PC-9 (cell line): ENCODE measurements at regions not wholly inside any gene's neighbourhood (a gene's known extent, or its start where the extent isn't known, plus 50 kb on each side); places are given as distances from the start of the nearest gene placed in this dataset.
"Not testable (repeated sequence)": the region's sequence is repeated elsewhere in the genome, so short reads cannot be mapped to it uniquely, and the experiment has no call there.

Experiments used
- BruUV-seq: library from RNA; stranded (reverse); fragments of 400-500 nt; replicated peaks from 2 replicates; lab custom pipeline; 2021; lab: Mats Ljungman, UMichigan
- CTCF ChIA-PET: fragments of 300-600 bp; sonication (Branson Sonifier 250); formaldehyde crosslinking; loops from one replicate; lab custom pipeline; 2022; ENCODE audit warnings: antibody characterized with exemption; lab: Charles Lee
- POLR2A ChIA-PET: fragments of 300-600 bp; sonication (Branson Sonifier 250); formaldehyde crosslinking; loops from one replicate; lab custom pipeline; 2022; ENCODE audit warnings: antibody characterized with exemption; ENCODE audit not compliant: unreplicated experiment; lab: Charles Lee
- DNase-seq, 2 experiments: peaks; one replicate each; pipeline versions ENCODE4 v3.0.0 to v3.0.0-alpha.2; 2015 to 2022; ENCODE audit warnings: mixed read lengths in 1 of 2
- H2AFZ ChIP-seq: fragments of 200-600 bp; sonication (generic); 2 replicates; pipeline ENCODE4 v1.8.1; 2017; ENCODE audit warnings: antibody characterized with exemption
- H3F3A ChIP-seq: fragments of 200-600 bp; sonication (generic); 2 replicates; pipeline ENCODE4 v1.8.1; 2017; ENCODE audit warnings: antibody characterized with exemption, mild to moderate bottlenecking, low read depth; ENCODE audit not compliant: insufficient read depth
- H3K27ac ChIP-seq: fragments of 200-600 bp; sonication (generic); 2 replicates; pipeline ENCODE4 v1.6.1; 2016; ENCODE audit warnings: mixed run types
- H3K27me3 ChIP-seq: fragments of 200-600 bp; sonication (generic); 2 replicates; pipeline ENCODE4 v1.6.1; 2016; ENCODE audit warnings: low read depth, mixed run types; ENCODE audit not compliant: insufficient read depth
- H3K36me3 ChIP-seq: fragments of 200-600 bp; sonication (generic); 2 replicates; pipeline ENCODE4 v1.6.1; 2016; ENCODE audit warnings: low read depth, mixed run types
- H3K4me1 ChIP-seq: fragments of 200-600 bp; sonication (generic); replicated peaks from 2 replicates; pipeline ENCODE4 v1.6.1; 2016; ENCODE audit warnings: mixed run types; ENCODE audit not compliant: insufficient read depth
- H3K4me2 ChIP-seq: fragments of 200-600 bp; sonication (generic); 2 replicates; pipeline ENCODE4 v1.6.1; 2017; ENCODE audit warnings: mixed run types
- H3K4me3 ChIP-seq: fragments of 200-600 bp; sonication (generic); 2 replicates; pipeline ENCODE4 v1.6.1; 2016; ENCODE audit warnings: mixed run types
- H3K79me2 ChIP-seq: fragments of 200-600 bp; sonication (generic); 2 replicates; pipeline ENCODE4 v1.6.1; 2017; ENCODE audit warnings: low read depth, mixed run types
- H3K9me2 ChIP-seq: fragments of 200-600 bp; sonication (generic); 2 replicates; pipeline ENCODE4 v1.8.1; 2017; ENCODE audit warnings: mild to moderate bottlenecking; ENCODE audit not compliant: insufficient read depth
- H3K9me3 ChIP-seq: fragments of 200-600 bp; sonication (generic); 2 replicates; pipeline ENCODE4 v1.8.1; 2016; ENCODE audit warnings: low read depth; ENCODE audit not compliant: insufficient read depth
- H4K20me1 ChIP-seq: fragments of 200-600 bp; sonication (generic); 2 replicates; pipeline ENCODE4 v1.8.1; 2017; ENCODE audit not compliant: insufficient read depth
- CTCF ChIP-seq: fragments of 200-600 bp; sonication (generic); conservative IDR thresholded peaks from 2 replicates; pipeline ENCODE4 v1.6.1; 2017; ENCODE audit warnings: mixed run types, antibody characterized with exemption, mild to moderate bottlenecking, moderate library complexity
- EZH2 ChIP-seq: fragments of 200-600 bp; sonication (generic); IDR thresholded peaks from 2 replicates; pipeline ENCODE4 v1.8.0; 2017; ENCODE audit warnings: antibody characterized with exemption, low read depth
- intact Hi-C: fragments of 100-400 bp; cut with micrococcal nuclease; formaldehyde crosslinking; loops from one replicate; pipeline ENCODE4 v1.10.0; 2022; ENCODE audit not compliant: unreplicated experiment

DNA sequence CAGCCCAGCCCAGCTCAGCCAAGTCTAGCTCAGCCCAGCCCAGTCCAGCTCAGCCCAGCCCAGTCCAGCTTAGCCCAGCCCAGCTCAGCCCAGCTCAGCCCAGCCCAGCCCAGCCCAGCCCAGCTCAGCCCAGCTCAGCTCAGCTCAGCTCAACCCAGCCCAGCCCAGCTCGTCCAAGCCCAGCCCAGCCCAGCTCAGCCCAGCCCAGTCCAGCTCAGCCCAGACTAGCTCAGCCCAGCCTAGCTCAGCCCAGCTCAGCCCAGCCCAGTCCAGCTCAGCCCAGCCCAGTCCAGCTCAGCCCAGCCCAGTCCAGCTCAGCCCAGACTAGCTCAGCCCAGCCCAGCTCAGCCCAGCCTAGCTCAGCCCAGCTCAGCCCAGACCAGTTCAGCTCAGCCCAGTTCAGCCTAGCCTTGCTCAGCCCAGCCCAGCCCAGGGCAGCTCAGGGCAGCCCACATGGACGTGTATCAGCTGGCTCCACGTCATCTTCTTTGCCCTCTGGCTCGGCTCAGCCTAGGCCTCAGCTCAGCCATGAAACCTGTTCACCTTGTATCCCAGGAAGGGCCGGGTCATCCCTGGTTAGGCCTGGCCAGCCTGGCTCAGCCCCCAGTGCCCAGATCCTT lies 185.6 kb downstream of the TMEM121 start:
- POLR2A ChIA-PET = no interaction called here

GRCh38 chr14:105712670-105713069 lies 186.3 kb downstream of the TMEM121 start:
- POLR2A ChIA-PET, H3K4me2 ChIP-seq, H3K4me3 ChIP-seq, CTCF ChIA-PET, H4K20me1 ChIP-seq, H2AFZ ChIP-seq, H3K9me3 ChIP-seq, H3K36me3 ChIP-seq, H3K79me2 ChIP-seq, intact Hi-C loops, H3K9me2 ChIP-seq, H3K4me1 ChIP-seq, BruUV-seq, DNase-seq, H3F3A ChIP-seq, H3K27ac ChIP-seq: not testable (repeated sequence)
- H3K27me3 ChIP-seq = peaks cover 20% of the 10 kb centered on the region

More for the DNA sequence above, 185.6 kb downstream of the TMEM121 start:
- TF ChIP-seq CTCF = no peak
- no peak for TF ChIP-seq EZH2
- Histone ChIP-seq H3K4me3 (no peak overlapping the region), H3K27me3 (peaks cover 19% of the 10 kb centered on the region), H3K4me2 (no peak overlapping the region), H3F3A (no peaks in the 10 kb centered on the region), H4K20me1 (no peaks in the 10 kb centered on the region), H3K27ac (no peak overlapping the region), H3K36me3 (no peaks in the 10 kb centered on the region), H3K9me3 (no peaks in the 10 kb centered on the region), H3K4me1 (no peaks in the 10 kb centered on the region), H3K79me2 (no peaks in the 10 kb centered on the region), H2AFZ (no peak overlapping the region), H3K9me2 (no peaks in the 10 kb centered on the region)
- no TSS peak for BruUV-seq
- CTCF ChIA-PET = no interaction called here
- no peak for DNase-seq
- intact Hi-C loops = no loop called here

- H4K20me1 ChIP-seq, CTCF ChIA-PET, H3K9me2 ChIP-seq, H3K27ac ChIP-seq, H3K79me2 ChIP-seq, H3K4me3 ChIP-seq, H3K36me3 ChIP-seq, POLR2A ChIA-PET, H3F3A ChIP-seq, H3K4me1 ChIP-seq, H3K9me3 ChIP-seq, BruUV-seq, intact Hi-C loops, H3K4me2 ChIP-seq, DNase-seq, H2AFZ ChIP-seq: not testable (repeated sequence)
- H3K27me3 ChIP-seq = peaks cover 15% of the 10 kb centered on the region
These were observed 186.8 kb downstream of the TMEM121 start for GRCh38 chr14:105713160-105713559.

DNA sequence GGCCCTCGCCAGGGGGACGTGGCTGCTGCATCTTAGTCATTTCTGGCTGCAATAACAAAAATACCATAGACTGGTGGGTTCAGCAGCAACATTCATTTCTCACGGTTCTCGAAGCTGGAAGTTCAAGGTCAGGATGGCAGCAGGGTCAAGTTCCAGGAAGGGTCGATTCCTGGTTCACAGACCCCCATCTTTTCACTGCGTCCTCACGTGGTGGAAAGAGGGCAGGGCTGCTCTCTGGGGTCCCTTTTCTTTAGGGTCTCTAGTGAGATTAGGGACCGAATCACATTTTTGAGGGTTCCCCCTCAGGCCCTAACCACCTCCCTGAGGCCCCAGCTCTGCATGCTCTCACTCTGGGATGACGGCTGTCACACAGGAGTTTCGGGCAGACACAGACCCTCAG lies 187.5 kb downstream of the TMEM121 start:
- H3K79me2 ChIP-seq, H3K4me3 ChIP-seq, H3K27ac ChIP-seq, H3F3A ChIP-seq, H3K4me2 ChIP-seq, H3K9me2 ChIP-seq, H3K4me1 ChIP-seq, BruUV-seq, H3K36me3 ChIP-seq, POLR2A ChIA-PET, CTCF ChIA-PET, H4K20me1 ChIP-seq, H3K9me3 ChIP-seq, intact Hi-C loops, H2AFZ ChIP-seq, DNase-seq: not testable (repeated sequence)
- H3K27me3 ChIP-seq = peaks cover 10% of the 10 kb centered on the region

DNA sequence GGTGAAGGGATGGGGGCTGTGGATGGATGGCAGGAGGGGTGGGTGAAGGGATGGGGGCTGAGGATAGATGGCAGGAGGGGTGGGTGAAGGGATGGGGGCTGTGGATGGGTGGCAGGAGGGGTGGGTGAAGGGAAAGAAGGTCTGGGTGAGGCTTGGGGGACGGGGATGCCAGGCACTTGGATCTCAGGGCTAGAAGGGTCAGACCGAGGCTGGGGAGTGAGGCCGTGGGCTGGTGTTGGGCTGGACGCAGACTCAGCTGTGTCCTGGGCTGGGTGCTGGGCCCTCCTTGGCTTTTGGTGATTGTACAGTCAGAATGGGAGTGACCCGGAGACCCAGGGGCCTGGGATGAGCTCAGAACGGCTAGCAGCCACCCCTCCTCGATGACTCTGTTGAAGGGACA lies 192.4 kb downstream of the TMEM121 start:
- H3K4me1 ChIP-seq, BruUV-seq, CTCF ChIA-PET, POLR2A ChIA-PET, H3K9me3 ChIP-seq, H3K4me3 ChIP-seq, H2AFZ ChIP-seq, intact Hi-C loops, H3K27ac ChIP-seq, H4K20me1 ChIP-seq, H3K4me2 ChIP-seq, DNase-seq, H3K79me2 ChIP-seq, H3K9me2 ChIP-seq, H3K36me3 ChIP-seq, H3F3A ChIP-seq: not testable (repeated sequence)
- peaks cover 11% of the 10 kb centered on the region for H3K27me3 ChIP-seq

- H3K27me3 ChIP-seq = peaks cover 17% of the 10 kb centered on the region
- CTCF ChIA-PET, H3K9me2 ChIP-seq, H3K4me2 ChIP-seq, DNase-seq, H4K20me1 ChIP-seq, H3K27ac ChIP-seq, H3K4me3 ChIP-seq, H2AFZ ChIP-seq, H3K4me1 ChIP-seq, H3F3A ChIP-seq, POLR2A ChIA-PET, intact Hi-C loops, H3K36me3 ChIP-seq, H3K79me2 ChIP-seq, H3K9me3 ChIP-seq, BruUV-seq: not testable (repeated sequence)
These were observed 193.7 kb downstream of the TMEM121 start for GRCh38 chr14:105720106-105720505.
